Mucosa of descending colon (tissue), 3 donors: ENCODE measurements at regions not wholly inside any gene's neighbourhood (a gene's known extent, or its start where the extent isn't known, plus 50 kb on each side); places are given as distances from the start of the nearest gene placed in this dataset.
"Not testable (repeated sequence)": the region's sequence is repeated elsewhere in the genome, so short reads cannot be mapped to it uniquely, and the experiment has no call there.

Experiments used
- ATAC-seq: fragments of 200-7000 bp; cut with Tn5 transposase; one replicate; pipeline ENCODE4 v1.9.1; 2020; ENCODE audit warnings: mild to moderate bottlenecking, moderate library complexity
- DNase-seq, 3 donors: peaks; one replicate each; pipeline ENCODE4 v3.0.0-alpha.2; 2020
- H3K36me3 ChIP-seq: fragments of 200-600 bp; one replicate; pipeline ENCODE4 v1.8.0; 2021; ENCODE audit warnings: low read depth, mild to moderate bottlenecking
- H3K4me1 ChIP-seq: fragments of 200-600 bp; one replicate; pipeline ENCODE4 v1.8.0; 2021; ENCODE audit warnings: low read depth, mild to moderate bottlenecking
- H3K4me3 ChIP-seq: fragments of 200-600 bp; one replicate; pipeline ENCODE4 v1.8.0; 2021; ENCODE audit warnings: mild to moderate bottlenecking
- H3K9me3 ChIP-seq: fragments of 200-600 bp; one replicate; pipeline ENCODE4 v1.8.0; 2021; ENCODE audit warnings: mild to moderate bottlenecking
- intact Hi-C, 2 donors: fragments of 100-400 bp; cut with DNase I in 1 of 2; cut with micrococcal nuclease in 1 of 2; formaldehyde crosslinking; loops; one replicate each; pipeline versions ENCODE4 v1.11.0 to v1.11.1; 2022; cut with DNase I, micrococcal nuclease
- TF ChIP-seq, protein P1 (sequence below): fragments of 200-600 bp; IDR thresholded peaks from one replicate; pipeline ENCODE4 v1.8.0; 2022; ENCODE audit warnings: antibody characterized with exemption, mild to moderate bottlenecking
- donor health status: DM: no; HTN: no; CAD: no; lungs with moderate emphysema.
- donor health status: DM: no; HTN: no; CAD: no.
- donor health status: DM: no; HTN: yes; CAD: no.

- Histone ChIP-seq H3K36me3 (no peaks in the 10 kb centered on the region), H3K4me3 (no peak overlapping the region), H3K4me1 (no peaks in the 10 kb centered on the region), H3K9me3 (no peaks in the 10 kb centered on the region)
- ATAC-seq (no peak), DNase-seq (no peak)
- TF ChIP-seq, protein P1, sequence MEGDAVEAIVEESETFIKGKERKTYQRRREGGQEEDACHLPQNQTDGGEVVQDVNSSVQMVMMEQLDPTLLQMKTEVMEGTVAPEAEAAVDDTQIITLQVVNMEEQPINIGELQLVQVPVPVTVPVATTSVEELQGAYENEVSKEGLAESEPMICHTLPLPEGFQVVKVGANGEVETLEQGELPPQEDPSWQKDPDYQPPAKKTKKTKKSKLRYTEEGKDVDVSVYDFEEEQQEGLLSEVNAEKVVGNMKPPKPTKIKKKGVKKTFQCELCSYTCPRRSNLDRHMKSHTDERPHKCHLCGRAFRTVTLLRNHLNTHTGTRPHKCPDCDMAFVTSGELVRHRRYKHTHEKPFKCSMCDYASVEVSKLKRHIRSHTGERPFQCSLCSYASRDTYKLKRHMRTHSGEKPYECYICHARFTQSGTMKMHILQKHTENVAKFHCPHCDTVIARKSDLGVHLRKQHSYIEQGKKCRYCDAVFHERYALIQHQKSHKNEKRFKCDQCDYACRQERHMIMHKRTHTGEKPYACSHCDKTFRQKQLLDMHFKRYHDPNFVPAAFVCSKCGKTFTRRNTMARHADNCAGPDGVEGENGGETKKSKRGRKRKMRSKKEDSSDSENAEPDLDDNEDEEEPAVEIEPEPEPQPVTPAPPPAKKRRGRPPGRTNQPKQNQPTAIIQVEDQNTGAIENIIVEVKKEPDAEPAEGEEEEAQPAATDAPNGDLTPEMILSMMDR, result no peak
- intact Hi-C loops, result no loop called here
Observed at GRCh38 chr2:184413671-184414229, 184.6 kb upstream of the ZNF804A start.

DNA sequence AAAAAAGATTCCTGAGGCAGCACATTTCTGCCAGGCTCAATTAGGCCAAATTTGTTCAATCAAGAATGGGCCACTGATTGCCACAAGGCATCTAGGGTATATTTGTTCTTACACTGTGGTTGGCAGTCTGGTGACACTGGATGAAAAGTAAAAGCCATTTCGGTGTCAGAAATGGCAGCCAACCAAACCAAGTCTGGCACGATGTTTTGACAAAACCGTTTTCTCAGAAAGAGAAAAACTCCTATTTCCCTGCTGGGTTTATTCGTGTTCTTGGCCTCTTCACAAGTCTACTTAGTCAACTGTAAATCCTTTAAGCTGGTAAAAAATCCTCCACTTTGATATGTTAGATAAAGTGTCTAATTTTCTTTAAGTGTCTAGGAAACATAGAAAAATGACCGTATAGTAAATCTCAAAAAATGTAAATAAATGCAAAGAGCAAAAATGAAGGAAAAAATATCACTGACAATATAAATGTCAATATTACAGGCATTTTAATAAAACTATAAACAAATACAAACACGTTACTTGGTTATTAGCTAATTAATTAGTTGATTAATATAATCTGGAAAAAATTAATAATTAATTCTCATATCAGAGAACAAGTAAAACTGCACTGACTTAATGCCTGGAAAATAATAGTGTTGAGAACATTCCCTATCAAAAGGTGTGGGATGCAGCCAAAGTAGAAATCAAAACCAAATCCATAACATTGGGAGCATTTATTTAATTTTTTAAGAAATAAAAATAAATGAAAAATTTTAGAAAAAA, 182.0 kb upstream of the ZNF804A start:
- Histone ChIP-seq H3K9me3 (no peaks in the 10 kb centered on the region), H3K36me3 (no peaks in the 10 kb centered on the region), H3K4me1 (no peaks in the 10 kb centered on the region), H3K4me3 (no peak overlapping the region)
- TF ChIP-seq, protein P1, result no peak
- DNase-seq, result no peak
- ATAC-seq, result no peak
- intact Hi-C loops, result no loop called here

GRCh38 chr2:184419744-184420143, 178.6 kb upstream of the ZNF804A start:
- Histone ChIP-seq H3K9me3 (no peaks in the 10 kb centered on the region), H3K4me1 (no peaks in the 10 kb centered on the region), H3K4me3 (no peak overlapping the region), H3K36me3 (no peaks in the 10 kb centered on the region)
- ATAC-seq (no peak), DNase-seq (no peak)
- intact Hi-C loops, result no loop called here
- TF ChIP-seq, protein P1, result no peak

DNA sequence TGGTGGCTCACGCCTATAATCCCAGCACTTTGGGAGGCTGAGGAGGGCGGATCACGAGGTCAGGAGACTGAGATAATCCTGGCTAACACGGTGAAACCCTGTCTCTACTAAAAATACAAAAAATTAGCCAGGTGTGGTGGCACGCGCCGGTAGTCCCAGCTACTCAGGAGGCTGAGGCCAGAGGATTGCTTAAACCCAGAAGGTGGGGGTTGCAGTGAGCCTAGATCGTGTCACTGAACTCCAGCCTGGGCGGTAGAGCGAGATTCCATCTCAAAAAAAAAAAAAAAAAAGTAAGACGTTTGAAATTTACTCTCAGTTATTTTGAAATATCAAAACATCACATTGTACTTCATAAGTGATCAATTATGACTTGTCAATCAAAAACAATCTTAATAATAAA, 176.9 kb upstream of the ZNF804A start:
- intact Hi-C loops, DNase-seq: not testable (repeated sequence)

GRCh38 chr2:184425083-184425482, 173.2 kb upstream of the ZNF804A start:
- no peaks in the 10 kb centered on the region for H3K36me3 ChIP-seq
- H3K4me1 ChIP-seq, result no peaks in the 10 kb centered on the region
- ATAC-seq (no peak), DNase-seq (no peak)
- H3K4me3 ChIP-seq, result no peak overlapping the region
- no peaks in the 10 kb centered on the region for H3K9me3 ChIP-seq
- intact Hi-C loops, result no loop called here
- TF ChIP-seq, protein P1, result no peak

More for the DNA sequence above, 176.9 kb upstream of the ZNF804A start:
- H3K36me3 ChIP-seq, H3K4me1 ChIP-seq, H3K9me3 ChIP-seq, H3K4me3 ChIP-seq, ATAC-seq: not testable (repeated sequence)

GRCh38 chr2:184444217-184444616, 154.1 kb upstream of the ZNF804A start:
- H3K4me1 ChIP-seq, result no peaks in the 10 kb centered on the region
- H3K4me3 ChIP-seq, result no peak overlapping the region
- DNase-seq, result no peak
- TF ChIP-seq, protein P1, result no peak
- ATAC-seq, result no peak
- no peaks in the 10 kb centered on the region for H3K36me3 ChIP-seq
- no peaks in the 10 kb centered on the region for H3K9me3 ChIP-seq
- intact Hi-C loops, result no loop called here
